Karpas-422 (cell line): ENCODE measurements at regions not wholly inside any gene's neighbourhood (a gene's known extent, or its start where the extent isn't known, plus 50 kb on each side); places are given as distances from the start of the nearest gene placed in this dataset.
"Not testable (repeated sequence)": the region's sequence is repeated elsewhere in the genome, so short reads cannot be mapped to it uniquely, and the experiment has no call there.

Source experiments
- DNase-seq: peaks from one replicate; pipeline ENCODE4 v3.0.0-alpha.2; 2015
- H2AFZ ChIP-seq: fragments of 200-600 bp; sonication (generic); 2 replicates; pipeline ENCODE4 v1.6.1; 2014; ENCODE audit warnings: antibody characterized with exemption, low read length, mixed read lengths
- H3K27ac ChIP-seq: fragments of 200-600 bp; sonication (generic); 2 replicates; pipeline ENCODE4 v1.5.1; 2014; ENCODE audit warnings: mild to moderate bottlenecking, low read length, moderate library complexity
- H3K27me3 ChIP-seq: fragments of 200-600 bp; sonication (generic); 2 replicates; pipeline ENCODE4 v1.6.1; 2014; ENCODE audit warnings: low read length, mixed read lengths
- H3K36me3 ChIP-seq: fragments of 200-600 bp; sonication (generic); 2 replicates; pipeline ENCODE4 v1.6.1; 2014; ENCODE audit warnings: low read length, mixed read lengths; ENCODE audit not compliant: insufficient read depth
- H3K4me1 ChIP-seq: fragments of 200-600 bp; sonication (generic); 2 replicates; pipeline ENCODE4 v1.6.1; 2014; ENCODE audit warnings: mild to moderate bottlenecking, low read length, mixed read lengths
- H3K4me2 ChIP-seq: fragments of 200-600 bp; sonication (generic); 2 replicates; pipeline ENCODE4 v1.6.1; 2014; ENCODE audit warnings: low read length, low read depth, mild to moderate bottlenecking; ENCODE audit not compliant: poor library complexity, severe bottlenecking
- H3K4me3 ChIP-seq: fragments of 200-600 bp; sonication (generic); 2 replicates; pipeline ENCODE4 v1.5.1; 2014; ENCODE audit warnings: mild to moderate bottlenecking, antibody characterized with exemption, low read length, mixed read lengths
- H3K79me2 ChIP-seq: fragments of 200-600 bp; sonication (generic); 2 replicates; pipeline ENCODE4 v1.6.1; 2014; ENCODE audit warnings: mild to moderate bottlenecking, low read length, mixed read lengths
- H3K9ac ChIP-seq: fragments of 200-600 bp; sonication (generic); 2 replicates; pipeline ENCODE4 v1.6.0; 2014; ENCODE audit warnings: low read length
- H3K9me2 ChIP-seq: fragments of 200-600 bp; sonication (generic), shearing (Covaris generic); replicated peaks from 2 replicates; pipeline ENCODE4 v1.6.0; 2014; ENCODE audit warnings: mild to moderate bottlenecking, low read length, moderate library complexity; ENCODE audit not compliant: insufficient read depth
- H3K9me3 ChIP-seq: fragments of 300-700, 200-600 bp; sonication (generic); 2 replicates; pipeline ENCODE4 v1.6.1; 2014; ENCODE audit warnings: low read length, mixed read lengths
- H4K20me1 ChIP-seq: fragments of 200-600 bp; sonication (generic); 2 replicates; pipeline ENCODE4 v1.6.1; 2014; ENCODE audit warnings: mild to moderate bottlenecking, antibody characterized with exemption, low read length, low read depth; ENCODE audit not compliant: insufficient read depth

DNA sequence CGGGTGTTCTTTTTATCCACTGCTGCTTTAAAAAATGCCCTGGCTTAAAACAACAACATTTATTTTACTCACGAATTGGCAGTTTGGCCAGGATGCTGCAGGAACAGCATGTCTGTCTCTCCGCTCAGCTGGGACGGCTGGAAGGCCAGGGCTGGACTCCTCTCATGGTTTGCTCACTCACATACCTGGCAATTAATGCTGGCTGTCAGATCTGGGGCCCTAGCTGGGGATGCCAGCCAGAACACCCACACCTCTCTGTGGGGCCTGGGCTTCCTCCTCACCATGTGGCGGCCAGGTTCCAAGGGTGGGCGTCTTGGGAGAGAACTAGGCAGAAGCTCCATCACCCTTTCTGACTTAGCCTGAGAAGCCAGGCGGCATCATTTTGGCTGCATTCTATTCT is 189.1 kb upstream of the IL12B start:
- Histone ChIP-seq H3K27ac (no peak overlapping the region), H3K79me2 (no peaks in the 10 kb centered on the region), H3K9ac (no peak overlapping the region), H3K4me1 (no peaks in the 10 kb centered on the region), H4K20me1 (no peaks in the 10 kb centered on the region), H3K4me2 (no peak overlapping the region), H3K4me3 (no peak overlapping the region), H3K27me3 (no peaks in the 10 kb centered on the region), H3K9me3 (no peaks in the 10 kb centered on the region), H2AFZ (no peak overlapping the region), H3K9me2 (no peaks in the 10 kb centered on the region), H3K36me3 (no peaks in the 10 kb centered on the region)
- DNase-seq: no peak

DNA sequence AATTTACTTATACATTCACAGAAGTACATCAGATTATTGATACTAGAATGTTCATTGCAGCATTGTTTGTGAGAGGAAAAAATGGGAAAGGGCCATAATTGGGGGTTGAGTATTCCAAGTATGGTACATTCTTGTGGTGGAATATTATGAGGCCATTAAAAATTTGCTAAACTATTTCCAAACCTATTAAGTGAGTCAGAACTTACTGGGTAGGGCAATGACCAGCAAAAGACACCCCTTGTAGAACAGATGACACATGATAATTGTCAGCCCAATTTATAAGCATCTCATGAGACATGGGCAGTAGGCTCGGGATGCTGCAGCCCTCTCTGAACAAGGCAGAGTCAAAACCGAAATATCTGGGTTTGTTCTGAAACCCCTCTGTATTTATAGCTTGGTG is 192.6 kb upstream of the IL12B start:
- Histone ChIP-seq H3K36me3 (no peaks in the 10 kb centered on the region), H2AFZ (no peak overlapping the region), H3K9me3 (no peaks in the 10 kb centered on the region), H3K27ac (no peak overlapping the region), H3K9ac (no peak overlapping the region), H3K9me2 (no peaks in the 10 kb centered on the region), H3K27me3 (no peaks in the 10 kb centered on the region), H4K20me1 (no peaks in the 10 kb centered on the region), H3K4me2 (no peak overlapping the region), H3K4me1 (no peaks in the 10 kb centered on the region), H3K79me2 (no peaks in the 10 kb centered on the region), H3K4me3 (no peak overlapping the region)
- no peak for DNase-seq

DNA sequence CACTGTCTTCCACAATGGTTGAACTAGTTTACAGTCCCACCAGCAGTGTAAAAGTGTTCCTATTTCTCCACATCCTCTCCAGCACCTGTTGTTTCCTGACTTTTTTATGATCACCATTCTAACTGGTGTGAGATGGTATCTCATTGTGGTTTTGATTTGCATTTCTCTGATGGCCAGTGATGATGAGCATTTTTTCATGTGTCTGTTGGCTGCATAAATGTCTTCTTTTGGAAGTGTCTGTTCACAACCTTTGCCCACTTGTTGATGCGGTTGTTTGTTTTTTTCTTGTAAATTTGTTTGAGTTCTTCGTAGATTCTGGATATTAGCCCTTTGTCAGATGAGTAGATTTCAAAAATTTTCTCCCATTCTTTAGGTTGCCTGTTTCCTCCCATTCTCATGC is 194.0 kb upstream of the IL12B start:
- not testable (repeated sequence) for H3K4me1 ChIP-seq, H3K9me2 ChIP-seq, H4K20me1 ChIP-seq, H3K9ac ChIP-seq, H3K4me3 ChIP-seq, H3K9me3 ChIP-seq, H3K36me3 ChIP-seq, H3K27me3 ChIP-seq, H2AFZ ChIP-seq, H3K27ac ChIP-seq, H3K79me2 ChIP-seq, H3K4me2 ChIP-seq, DNase-seq

DNA sequence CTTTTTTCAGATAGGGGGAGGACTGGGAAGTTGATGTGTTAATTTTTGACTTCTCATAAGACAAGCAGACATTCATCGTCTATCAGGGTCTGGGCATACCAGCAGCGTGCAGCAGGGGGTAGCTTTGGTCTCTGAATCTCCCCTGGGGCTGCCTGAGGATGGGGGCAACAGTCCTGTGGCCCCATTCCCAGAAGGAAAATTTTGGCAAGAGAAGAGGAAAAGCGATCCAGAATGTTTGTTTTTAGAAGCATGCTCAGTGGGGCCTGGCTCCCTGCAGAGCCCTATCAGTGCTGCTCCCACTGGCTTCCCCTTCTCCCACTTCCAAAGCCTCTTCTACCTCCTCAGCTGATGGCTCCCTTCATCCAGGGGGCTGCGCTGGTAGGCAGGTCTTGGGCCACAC is 194.8 kb upstream of the IL12B start:
- no peaks in the 10 kb centered on the region for H3K9me3 ChIP-seq
- H3K27me3 ChIP-seq: no peaks in the 10 kb centered on the region
- no peaks in the 10 kb centered on the region for H3K9me2 ChIP-seq
- H3K27ac ChIP-seq: no peak overlapping the region
- H3K4me2 ChIP-seq: no peak overlapping the region
- no peaks in the 10 kb centered on the region for H3K79me2 ChIP-seq
- DNase-seq: no peak
- H3K9ac ChIP-seq: no peak overlapping the region
- H3K4me3 ChIP-seq: no peak overlapping the region
- H3K4me1 ChIP-seq: no peaks in the 10 kb centered on the region
- H2AFZ ChIP-seq: no peak overlapping the region
- H4K20me1 ChIP-seq: no peaks in the 10 kb centered on the region
- H3K36me3 ChIP-seq: no peaks in the 10 kb centered on the region

DNA sequence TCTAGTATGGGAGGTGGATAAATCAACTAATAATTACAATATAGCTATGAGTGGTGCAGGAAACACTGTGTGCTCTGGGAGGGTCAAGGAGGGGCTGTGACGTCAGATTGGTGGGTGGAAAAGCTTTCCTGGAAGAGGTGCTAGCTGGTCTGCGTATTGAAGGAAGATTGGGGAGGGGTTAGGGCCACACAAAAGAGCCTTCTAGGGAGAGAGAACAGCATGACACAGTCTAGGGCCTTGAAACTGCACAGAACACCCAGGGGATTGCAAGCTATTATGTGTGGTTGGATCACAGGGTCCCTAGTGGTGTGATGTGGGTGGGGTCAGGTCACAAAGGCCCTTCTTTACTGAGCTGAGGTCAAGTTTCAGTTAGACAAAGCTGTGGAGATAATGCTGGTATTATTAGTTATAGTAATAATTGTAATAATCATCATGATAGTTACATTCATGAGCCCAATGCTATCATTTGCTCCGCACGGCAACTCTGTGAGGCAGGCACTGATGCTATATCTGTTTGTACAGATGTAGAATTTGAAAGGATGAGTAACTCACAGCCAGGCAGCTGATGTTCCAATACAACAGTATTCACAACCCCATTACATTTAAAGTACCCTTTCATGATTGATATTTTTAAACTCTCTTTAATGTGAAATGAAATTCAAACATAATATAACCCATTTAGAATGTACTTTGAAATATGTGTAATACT is 197.4 kb upstream of the IL12B start:
- Histone ChIP-seq H3K4me2 (no peak overlapping the region), H3K36me3 (no peaks in the 10 kb centered on the region), H3K9me2 (no peaks in the 10 kb centered on the region), H4K20me1 (no peaks in the 10 kb centered on the region), H3K4me3 (no peak overlapping the region), H3K27me3 (no peaks in the 10 kb centered on the region), H3K4me1 (no peaks in the 10 kb centered on the region), H3K27ac (no peak overlapping the region), H3K9me3 (no peaks in the 10 kb centered on the region), H3K9ac (no peak overlapping the region), H2AFZ (no peak overlapping the region), H3K79me2 (no peaks in the 10 kb centered on the region)
- no peak for DNase-seq

DNA sequence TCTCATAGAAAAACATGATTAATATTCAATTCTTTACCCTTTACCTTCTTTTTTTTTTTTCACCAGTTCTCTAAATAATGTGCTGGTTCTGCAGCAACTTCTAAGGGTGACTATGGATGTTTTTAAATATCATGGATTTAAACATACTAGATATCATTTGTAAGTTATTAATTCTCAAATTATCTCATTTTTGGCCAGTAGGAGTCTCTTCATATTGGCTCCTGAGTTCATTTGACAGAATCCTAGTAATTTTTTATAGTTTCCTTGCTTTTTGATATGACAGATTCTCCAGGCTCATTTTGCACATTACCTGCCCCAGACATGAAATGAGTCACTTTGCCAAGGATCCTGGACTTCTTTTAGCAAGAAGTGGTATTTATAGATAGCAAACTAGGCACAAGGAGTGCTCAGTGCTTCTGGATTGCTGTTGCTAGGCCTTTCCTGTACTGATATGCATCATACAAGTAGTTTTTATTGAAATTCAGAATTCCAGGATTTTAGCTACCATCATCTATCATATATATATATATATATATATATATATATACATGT is 201.3 kb upstream of the IL12B start:
- Histone ChIP-seq H3K4me2 (no peak overlapping the region), H3K27me3 (no peaks in the 10 kb centered on the region), H4K20me1 (no peaks in the 10 kb centered on the region), H3K4me1 (no peaks in the 10 kb centered on the region), H3K9me2 (no peaks in the 10 kb centered on the region), H3K9ac (no peak overlapping the region), H3K36me3 (no peaks in the 10 kb centered on the region), H3K79me2 (no peaks in the 10 kb centered on the region), H2AFZ (no peak overlapping the region), H3K27ac (no peak overlapping the region), H3K4me3 (no peak overlapping the region), H3K9me3 (no peaks in the 10 kb centered on the region)
- DNase-seq: no peak

DNA sequence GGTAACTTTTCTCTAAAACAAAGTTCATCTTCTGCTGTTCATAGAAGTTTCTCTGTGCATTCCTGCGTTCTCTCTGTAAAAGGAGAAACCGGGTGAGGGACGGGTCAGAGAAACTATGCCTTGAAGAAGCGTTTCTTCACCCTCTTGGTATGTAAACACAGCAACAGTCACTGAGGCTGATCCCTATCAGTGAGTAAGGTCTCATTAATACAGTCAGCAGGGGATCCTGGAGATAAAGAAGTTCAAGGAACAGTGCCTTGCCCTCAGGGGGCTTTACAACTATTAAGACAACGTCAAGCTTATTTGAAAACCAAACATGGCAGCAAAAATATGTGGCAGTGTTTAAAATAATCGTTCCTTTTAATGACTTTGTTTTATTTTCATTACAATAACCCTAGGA is 202.9 kb upstream of the IL12B start:
- no peak overlapping the region for H3K4me2 ChIP-seq
- no peaks in the 10 kb centered on the region for H3K79me2 ChIP-seq
- no peak overlapping the region for H2AFZ ChIP-seq
- no peaks in the 10 kb centered on the region for H3K4me1 ChIP-seq
- H3K4me3 ChIP-seq: no peak overlapping the region
- no peak overlapping the region for H3K27ac ChIP-seq
- no peaks in the 10 kb centered on the region for H3K27me3 ChIP-seq
- no peaks in the 10 kb centered on the region for H3K9me2 ChIP-seq
- no peaks in the 10 kb centered on the region for H4K20me1 ChIP-seq
- DNase-seq: no peak
- H3K36me3 ChIP-seq: no peaks in the 10 kb centered on the region
- no peak overlapping the region for H3K9ac ChIP-seq
- H3K9me3 ChIP-seq: no peaks in the 10 kb centered on the region

DNA sequence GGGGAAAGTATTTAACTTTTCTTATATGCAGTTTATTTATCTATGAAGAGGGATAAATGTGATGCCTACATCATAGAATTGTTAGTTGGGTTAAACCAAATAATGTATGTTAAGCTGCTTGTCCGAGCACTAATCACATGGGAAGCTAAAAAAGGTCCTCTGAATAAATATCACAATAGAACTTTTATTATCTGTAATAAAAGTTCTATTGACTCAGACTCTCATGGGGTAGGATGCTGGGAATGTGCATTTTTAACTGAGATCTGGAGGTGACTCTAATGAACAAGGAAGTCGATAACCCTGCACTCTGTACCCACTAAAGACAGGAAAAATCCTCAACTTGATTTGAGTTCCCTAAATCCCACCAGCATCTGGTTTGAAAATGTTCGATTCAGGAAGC is 205.9 kb upstream of the IL12B start:
- Histone ChIP-seq H3K4me2 (no peak overlapping the region), H3K9me2 (no peaks in the 10 kb centered on the region)

More for the DNA sequence above, 205.9 kb upstream of the IL12B start:
- no peak overlapping the region for H3K9ac ChIP-seq
- no peak overlapping the region for H2AFZ ChIP-seq
- no peaks in the 10 kb centered on the region for H3K27me3 ChIP-seq
- no peak for DNase-seq
- H3K4me1 ChIP-seq: no peaks in the 10 kb centered on the region
- H3K4me3 ChIP-seq: no peak overlapping the region
- H3K27ac ChIP-seq: no peak overlapping the region
- no peaks in the 10 kb centered on the region for H3K9me3 ChIP-seq
- H4K20me1 ChIP-seq: no peaks in the 10 kb centered on the region
- no peaks in the 10 kb centered on the region for H3K36me3 ChIP-seq
- H3K79me2 ChIP-seq: no peaks in the 10 kb centered on the region
